SU-DHL-6 (cell line): ENCODE measurements at regions not wholly inside any gene's neighbourhood (a gene's known extent, or its start where the extent isn't known, plus 50 kb on each side); places are given as distances from the start of the nearest gene placed in this dataset.

Experiments
- EZH2phosphoT487 ChIP-seq: fragments of 200-600 bp; sonication (generic), shearing (Covaris generic); conservative IDR thresholded peaks from 2 replicates; pipeline ENCODE4 v1.6.1; 2018; ENCODE audit warnings: mild to moderate bottlenecking, antibody characterized with exemption, low read length, moderate library complexity, mixed read lengths
- TF ChIP-seq, protein P1 (sequence below): fragments of 200-600 bp; sonication (generic); IDR thresholded peaks from one replicate; pipeline ENCODE4 v1.5.1; 2017; ENCODE audit warnings: antibody characterized with exemption, mild to moderate bottlenecking, low read length, moderate library complexity; ENCODE audit not compliant: insufficient read depth, poor library complexity, severe bottlenecking

DNA sequence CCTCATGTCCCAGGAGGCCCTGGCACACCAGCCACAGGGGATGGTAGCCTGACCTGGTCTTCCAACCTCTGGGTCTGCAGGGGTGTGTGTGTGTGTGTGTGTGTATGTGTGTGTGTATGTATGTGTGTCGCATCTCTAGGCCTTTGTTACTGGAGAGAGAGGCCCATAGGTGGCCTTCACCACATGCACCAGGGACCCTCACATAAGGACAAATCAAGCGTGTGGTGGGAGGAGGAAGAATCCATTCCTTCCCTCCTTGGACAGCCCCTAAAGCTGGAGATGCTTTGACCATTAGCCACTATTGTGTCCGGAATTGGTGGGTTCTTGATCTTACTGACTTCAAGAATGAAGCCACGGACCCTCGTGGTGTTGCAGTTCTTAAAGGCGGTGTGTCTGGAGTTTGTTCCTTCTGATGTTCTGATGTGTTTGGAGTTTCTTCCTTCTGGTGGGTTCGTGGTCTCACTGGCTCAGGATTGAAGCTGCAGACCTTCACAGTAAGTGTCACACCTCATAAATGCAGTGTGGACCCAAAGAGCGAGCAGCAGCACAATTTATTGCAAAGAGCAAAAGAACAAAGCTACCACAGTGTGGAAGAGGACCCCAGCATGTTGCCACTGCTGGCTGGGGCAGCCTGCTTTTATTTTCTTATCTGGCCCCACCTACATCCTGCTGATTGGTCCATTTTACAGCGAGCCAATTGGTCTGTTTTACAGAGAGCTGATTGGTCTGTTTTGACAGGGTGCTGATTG, 104.1 kb downstream of the DDX1 start:
- TF ChIP-seq, protein P1, sequence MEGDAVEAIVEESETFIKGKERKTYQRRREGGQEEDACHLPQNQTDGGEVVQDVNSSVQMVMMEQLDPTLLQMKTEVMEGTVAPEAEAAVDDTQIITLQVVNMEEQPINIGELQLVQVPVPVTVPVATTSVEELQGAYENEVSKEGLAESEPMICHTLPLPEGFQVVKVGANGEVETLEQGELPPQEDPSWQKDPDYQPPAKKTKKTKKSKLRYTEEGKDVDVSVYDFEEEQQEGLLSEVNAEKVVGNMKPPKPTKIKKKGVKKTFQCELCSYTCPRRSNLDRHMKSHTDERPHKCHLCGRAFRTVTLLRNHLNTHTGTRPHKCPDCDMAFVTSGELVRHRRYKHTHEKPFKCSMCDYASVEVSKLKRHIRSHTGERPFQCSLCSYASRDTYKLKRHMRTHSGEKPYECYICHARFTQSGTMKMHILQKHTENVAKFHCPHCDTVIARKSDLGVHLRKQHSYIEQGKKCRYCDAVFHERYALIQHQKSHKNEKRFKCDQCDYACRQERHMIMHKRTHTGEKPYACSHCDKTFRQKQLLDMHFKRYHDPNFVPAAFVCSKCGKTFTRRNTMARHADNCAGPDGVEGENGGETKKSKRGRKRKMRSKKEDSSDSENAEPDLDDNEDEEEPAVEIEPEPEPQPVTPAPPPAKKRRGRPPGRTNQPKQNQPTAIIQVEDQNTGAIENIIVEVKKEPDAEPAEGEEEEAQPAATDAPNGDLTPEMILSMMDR: no peak
- TF ChIP-seq EZH2phosphoT487: no peak
